ENCODE measurements at regions not wholly inside any gene's neighbourhood (a gene's known extent, or its start where the extent isn't known, plus 50 kb on each side); places are given as distances from the start of the nearest gene placed in this dataset.

DNA sequence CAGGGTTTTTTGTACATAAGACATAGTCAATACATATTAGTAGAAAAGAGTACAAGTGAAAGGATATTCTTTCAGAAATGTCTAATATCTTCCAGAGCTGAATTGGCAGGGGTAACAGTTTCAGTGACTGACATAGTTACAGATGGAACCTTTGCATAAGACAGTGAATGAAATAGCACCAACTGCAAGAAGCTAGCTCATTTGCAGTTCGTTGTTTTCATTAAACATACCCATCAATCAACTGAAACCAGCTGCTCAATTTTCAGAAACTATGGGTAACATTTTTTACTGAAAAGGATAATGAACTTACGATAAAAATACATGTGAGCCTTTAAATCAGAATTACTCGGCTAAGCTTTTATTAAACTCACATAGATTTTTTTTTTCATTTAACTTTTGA is 93.9 kb upstream of the EPHA3 start (continued):
- TF ChIP-seq CUX1 (IDR thresholded peaks at IDR 0.05; ENCODE audit: insufficient replicate concordance, low read depth, low read length) (no peak), GABPA (IDR thresholded peaks at IDR 0.05; ENCODE audit: low read depth) (no peak), MTA3 (IDR thresholded peaks at IDR 0.05; ENCODE audit: borderline replicate concordance, low read length) (no peak), PAX8 (IDR thresholded peaks at IDR 0.05) (no peak), NFXL1 (IDR thresholded peaks at IDR 0.05; ENCODE audit: borderline replicate concordance) (no peak)
- TF ChIP-seq, protein P1, sequence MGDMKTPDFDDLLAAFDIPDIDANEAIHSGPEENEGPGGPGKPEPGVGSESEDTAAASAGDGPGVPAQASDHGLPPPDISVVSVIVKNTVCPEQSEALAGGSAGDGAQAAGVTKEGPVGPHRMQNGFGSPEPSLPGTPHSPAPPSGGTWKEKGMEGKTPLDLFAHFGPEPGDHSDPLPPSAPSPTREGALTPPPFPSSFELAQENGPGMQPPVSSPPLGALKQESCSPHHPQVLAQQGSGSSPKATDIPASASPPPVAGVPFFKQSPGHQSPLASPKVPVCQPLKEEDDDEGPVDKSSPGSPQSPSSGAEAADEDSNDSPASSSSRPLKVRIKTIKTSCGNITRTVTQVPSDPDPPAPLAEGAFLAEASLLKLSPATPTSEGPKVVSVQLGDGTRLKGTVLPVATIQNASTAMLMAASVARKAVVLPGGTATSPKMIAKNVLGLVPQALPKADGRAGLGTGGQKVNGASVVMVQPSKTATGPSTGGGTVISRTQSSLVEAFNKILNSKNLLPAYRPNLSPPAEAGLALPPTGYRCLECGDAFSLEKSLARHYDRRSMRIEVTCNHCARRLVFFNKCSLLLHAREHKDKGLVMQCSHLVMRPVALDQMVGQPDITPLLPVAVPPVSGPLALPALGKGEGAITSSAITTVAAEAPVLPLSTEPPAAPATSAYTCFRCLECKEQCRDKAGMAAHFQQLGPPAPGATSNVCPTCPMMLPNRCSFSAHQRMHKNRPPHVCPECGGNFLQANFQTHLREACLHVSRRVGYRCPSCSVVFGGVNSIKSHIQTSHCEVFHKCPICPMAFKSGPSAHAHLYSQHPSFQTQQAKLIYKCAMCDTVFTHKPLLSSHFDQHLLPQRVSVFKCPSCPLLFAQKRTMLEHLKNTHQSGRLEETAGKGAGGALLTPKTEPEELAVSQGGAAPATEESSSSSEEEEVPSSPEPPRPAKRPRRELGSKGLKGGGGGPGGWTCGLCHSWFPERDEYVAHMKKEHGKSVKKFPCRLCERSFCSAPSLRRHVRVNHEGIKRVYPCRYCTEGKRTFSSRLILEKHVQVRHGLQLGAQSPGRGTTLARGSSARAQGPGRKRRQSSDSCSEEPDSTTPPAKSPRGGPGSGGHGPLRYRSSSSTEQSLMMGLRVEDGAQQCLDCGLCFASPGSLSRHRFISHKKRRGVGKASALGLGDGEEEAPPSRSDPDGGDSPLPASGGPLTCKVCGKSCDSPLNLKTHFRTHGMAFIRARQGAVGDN (IDR thresholded peaks at IDR 0.05): no peak

All from GM12878 (cell line).